HS-27A (cell line): ENCODE measurements at regions not wholly inside any gene's neighbourhood (a gene's known extent, or its start where the extent isn't known, plus 50 kb on each side); places are given as distances from the start of the nearest gene placed in this dataset.
A peak's percentile ranks its signal among the peaks of the same experiment; 100 is the strongest.
"Not testable (repeated sequence)": the region's sequence is repeated elsewhere in the genome, so short reads cannot be mapped to it uniquely, and the experiment has no call there.

Experiments
- DNase-seq: peaks from one replicate; pipeline ENCODE4 v3.0.0-alpha.2; 2012; ENCODE audit warnings: low read depth, missing footprints

GRCh38 chr18:11511434-11512095, 97.8 kb upstream of the SLC35G4 start:
- no peak for DNase-seq

- DNase-seq = no peak
These were observed 102.5 kb upstream of the SLC35G4 start for GRCh38 chr18:11506856-11507255.

GRCh38 chr18:11505993-11506392, 103.4 kb upstream of the SLC35G4 start:
- no peak for DNase-seq

- DNase-seq = no peak
These were observed 104.4 kb upstream of the SLC35G4 start for GRCh38 chr18:11504962-11505361.

GRCh38 chr18:11502368-11502767, 107.0 kb upstream of the SLC35G4 start:
- no peak for DNase-seq

GRCh38 chr18:11501352-11501751, 108.0 kb upstream of the SLC35G4 start:
- no peak for DNase-seq

GRCh38 chr18:11500153-11501122, 109.0 kb upstream of the SLC35G4 start:
- DNase-seq = peak; percentile 98

- no peak for DNase-seq
These were observed 110.6 kb upstream of the SLC35G4 start for GRCh38 chr18:11498821-11499220.

GRCh38 chr18:11497585-11497984, 111.8 kb upstream of the SLC35G4 start:
- no peak for DNase-seq

- DNase-seq = no peak
These were observed 112.7 kb upstream of the SLC35G4 start for GRCh38 chr18:11496526-11497172.

- no peak for DNase-seq
These were observed 114.0 kb upstream of the SLC35G4 start for GRCh38 chr18:11495441-11495840.

GRCh38 chr18:11494107-11494506, 115.3 kb upstream of the SLC35G4 start:
- DNase-seq = no peak

GRCh38 chr18:11489266-11489899, 120.0 kb upstream of the SLC35G4 start:
- DNase-seq = no peak

- peak; percentile 74 for DNase-seq
These were observed 121.2 kb upstream of the SLC35G4 start for GRCh38 chr18:11488175-11488574.

- no peak for DNase-seq
These were observed 122.0 kb upstream of the SLC35G4 start for GRCh38 chr18:11487390-11487789.

- no peak for DNase-seq
These were observed 127.1 kb upstream of the SLC35G4 start for GRCh38 chr18:11482271-11482670.

GRCh38 chr18:11480692-11481091, 128.7 kb upstream of the SLC35G4 start:
- no peak for DNase-seq

- DNase-seq = not testable (repeated sequence)
These were observed 130.4 kb upstream of the SLC35G4 start for GRCh38 chr18:11479031-11479430.

- DNase-seq = no peak
These were observed 138.5 kb upstream of the SLC35G4 start for GRCh38 chr18:11470941-11471340.

- DNase-seq = no peak
These were observed 140.8 kb upstream of the SLC35G4 start for GRCh38 chr18:11468617-11469016.

- DNase-seq = no peak
These were observed 141.3 kb upstream of the SLC35G4 start for GRCh38 chr18:11468120-11468519.

GRCh38 chr18:11467611-11468010, 141.8 kb upstream of the SLC35G4 start:
- DNase-seq = no peak
